ENCODE measurements at regions not wholly inside any gene's neighbourhood (a gene's known extent, or its start where the extent isn't known, plus 50 kb on each side); places are given as distances from the start of the nearest gene placed in this dataset.

- WGBS (ENCODE audit: missing lambda C conversion rate) = 55% methylated on average over 3 of the region's 3 CpGs
- CTCF ChIA-PET = interaction anchor here (1.2 kb wide), 1 partner anchor 288 kb away, joined by 4 read pairs; no protein-coding TSS in a partner anchor
- no peak overlapping the region for H3K27ac ChIP-seq
These were observed 432.3 kb downstream of the SUCLG1 start for GRCh38 chr2:84026818-84027217.

GRCh38 chr2:84022810-84023431 is 436.2 kb downstream of the SUCLG1 start:
- DNase-seq (ENCODE audit: low read depth in 1 of 2, low spot score in 1 of 2) (peak; percentile 5 to 73), FAIRE-seq (peak; percentile 89), ATAC-seq (peak in 1 of 2 experiments; percentile 80; a peak in 3 of 6 replicates)
- H3K9me3 ChIP-seq = no peaks in the 10 kb centered on the region
- WGBS (ENCODE audit: missing lambda C conversion rate) = 10% methylated on average over 5 of the region's 5 CpGs
- H3K4me2 ChIP-seq = no peak overlapping the region
- POLR2A ChIA-PET = no interaction called here
- H3K4me3 ChIP-seq = no peak overlapping the region
- H3K27ac ChIP-seq = no peak overlapping the region
- CTCF ChIA-PET = interaction anchor here (0.7 to 1.7 kb wide), 9 partner anchors 8 to 402 kb away, joined by 3 to 11 read pairs (median 4); no protein-coding TSS in a partner anchor
- no peaks in the 10 kb centered on the region for H3K4me1 ChIP-seq
- TF ChIP-seq ZNF302 (CRISPR knock-in tag; IDR thresholded peaks at IDR 0.05) (no peak), EHF (CRISPR knock-in tag; IDR thresholded peaks at IDR 0.05) (no peak), SMC3 (IDR thresholded peaks at IDR 0.05) (peak; percentile 77), RAD21 (conservative IDR thresholded peaks at IDR 0.05 in 1 of 2, IDR thresholded peaks at IDR 0.05 in 1 of 2) (peak; percentile 48 to 56; a peak in 4 of 5 replicates), CTCF (IDR thresholded peaks at IDR 0.05) (peak; percentile 74), ZFP36 (IDR thresholded peaks at IDR 0.05; ENCODE audit: borderline replicate concordance, partially characterized antibody) (no peak)

More at GRCh38 chr2:84026818-84027217, 432.3 kb downstream of the SUCLG1 start:
- no peaks in the 10 kb centered on the region for H3K9me3 ChIP-seq
- DNase-seq (ENCODE audit: low read depth in 1 of 2, low spot score in 1 of 2) (no peak), ATAC-seq (no peak), FAIRE-seq (no peak)
- H3K4me1 ChIP-seq = no peaks in the 10 kb centered on the region
- H3K4me3 ChIP-seq = no peak overlapping the region
- POLR2A ChIA-PET = no interaction called here
- TF ChIP-seq JUNB (IDR thresholded peaks at IDR 0.05) (no peak), BCL3 (IDR thresholded peaks at IDR 0.05) (no peak), KDM5A (IDR thresholded peaks at IDR 0.05) (no peak), E2F6 (IDR thresholded peaks at IDR 0.05; ENCODE audit: borderline replicate concordance, low read depth) (no peak), BHLHE40 (IDR thresholded peaks at IDR 0.05; ENCODE audit: low read depth, low read length) (no peak), PHF8 (IDR thresholded peaks at IDR 0.05; ENCODE audit: borderline replicate concordance, low read depth) (no peak), HOXB13 (CRISPR knock-in tag; IDR thresholded peaks at IDR 0.05; ENCODE audit: low read depth) (no peak), RFX5 (IDR thresholded peaks at IDR 0.05) (no peak), EHF (CRISPR knock-in tag; IDR thresholded peaks at IDR 0.05) (no peak), SREBF2 (IDR thresholded peaks at IDR 0.05) (no peak), ZFP36 (IDR thresholded peaks at IDR 0.05; ENCODE audit: borderline replicate concordance, partially characterized antibody) (no peak), GATA3 (IDR thresholded peaks at IDR 0.05; ENCODE audit: borderline replicate concordance) (no peak), MAZ (IDR thresholded peaks at IDR 0.05; ENCODE audit: borderline replicate concordance, low read depth, low read length) (no peak), KDM1A (IDR thresholded peaks at IDR 0.05; ENCODE audit: low read depth) (no peak), MAFK (IDR thresholded peaks at IDR 0.05; ENCODE audit: partially characterized antibody) (no peak), NR3C1 (IDR thresholded peaks at IDR 0.05) (no peak), CTCF (IDR thresholded peaks at IDR 0.05) (no peak), FOSL2 (IDR thresholded peaks at IDR 0.05) (no peak), FOSL2 (CRISPR knock-in tag; IDR thresholded peaks at IDR 0.05) (no peak), HES2 (IDR thresholded peaks at IDR 0.05) (no peak)
- TF ChIP-seq, protein P1, sequence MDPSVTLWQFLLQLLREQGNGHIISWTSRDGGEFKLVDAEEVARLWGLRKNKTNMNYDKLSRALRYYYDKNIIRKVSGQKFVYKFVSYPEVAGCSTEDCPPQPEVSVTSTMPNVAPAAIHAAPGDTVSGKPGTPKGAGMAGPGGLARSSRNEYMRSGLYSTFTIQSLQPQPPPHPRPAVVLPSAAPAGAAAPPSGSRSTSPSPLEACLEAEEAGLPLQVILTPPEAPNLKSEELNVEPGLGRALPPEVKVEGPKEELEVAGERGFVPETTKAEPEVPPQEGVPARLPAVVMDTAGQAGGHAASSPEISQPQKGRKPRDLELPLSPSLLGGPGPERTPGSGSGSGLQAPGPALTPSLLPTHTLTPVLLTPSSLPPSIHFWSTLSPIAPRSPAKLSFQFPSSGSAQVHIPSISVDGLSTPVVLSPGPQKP (IDR thresholded peaks at IDR 0.05; ENCODE audit: low read depth, low read length) = no peak
- no peak overlapping the region for H3K4me2 ChIP-seq
